ENCODE measurements at regions not wholly inside any gene's neighbourhood (a gene's known extent, or its start where the extent isn't known, plus 50 kb on each side); places are given as distances from the start of the nearest gene placed in this dataset.

GRCh38 chr21:22965455-22966135 lies 1967.4 kb downstream of the NCAM2 start:
- Histone ChIP-seq H3K9me3 (no peaks in the 10 kb centered on the region), H3K9ac (no peak overlapping the region), H3K4me2 (no peak overlapping the region), H4K20me1 (ENCODE audit: insufficient read depth) (no peaks in the 10 kb centered on the region), H3K27me3 (ENCODE audit: insufficient read depth) (no peaks in the 10 kb centered on the region), H3K27ac (ENCODE audit: low read depth in 2 of 2, low read length in 1 of 2) (no peak overlapping the region; a peak in 1 of 4 replicates), H3F3A (replicated peaks; ENCODE audit: insufficient read depth) (no peaks in the 10 kb centered on the region), H3K9me2 (no peaks in the 10 kb centered on the region), H3K4me3 (ENCODE audit: low read depth in 2 of 2, low read length in 1 of 2) (no peak overlapping the region), H3K4me1 (ENCODE audit: control insufficient read depth in 1 of 2, insufficient read depth in 2 of 2, low read depth in 1 of 2, low read length in 1 of 2) (no peaks in the 10 kb centered on the region), H3K36me3 (replicated peaks in 1 of 2; ENCODE audit: control insufficient read depth in 1 of 2, insufficient read depth in 2 of 2, low read length in 1 of 2) (no peaks in the 10 kb centered on the region), H3K79me2 (ENCODE audit: insufficient read depth) (no peaks in the 10 kb centered on the region), H2AFZ (ENCODE audit: low read depth) (no peak overlapping the region)
- ChIA-PET POLR2A (no interaction called here), CTCF (no interaction called here)
- WGBS (ENCODE audit: low lambda C conversion rate): 40% methylated on average over 3 of the region's 3 CpGs
- TF ChIP-seq CTCF (IDR thresholded peaks at IDR 0.05) (no peak), POLR2AphosphoS5 (IDR thresholded peaks at IDR 0.05; ENCODE audit: low read depth, low read length) (no peak), MEF2A (IDR thresholded peaks at IDR 0.05; ENCODE audit: borderline replicate concordance, low read depth) (no peak)
- TF ChIP-seq, protein P1, sequence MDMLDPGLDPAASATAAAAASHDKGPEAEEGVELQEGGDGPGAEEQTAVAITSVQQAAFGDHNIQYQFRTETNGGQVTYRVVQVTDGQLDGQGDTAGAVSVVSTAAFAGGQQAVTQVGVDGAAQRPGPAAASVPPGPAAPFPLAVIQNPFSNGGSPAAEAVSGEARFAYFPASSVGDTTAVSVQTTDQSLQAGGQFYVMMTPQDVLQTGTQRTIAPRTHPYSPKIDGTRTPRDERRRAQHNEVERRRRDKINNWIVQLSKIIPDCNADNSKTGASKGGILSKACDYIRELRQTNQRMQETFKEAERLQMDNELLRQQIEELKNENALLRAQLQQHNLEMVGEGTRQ (IDR thresholded peaks at IDR 0.05; ENCODE audit: borderline replicate concordance, low read depth, low read length): no peak
- no peak for DNase-seq

- no peaks in the 10 kb centered on the region for H3F3A ChIP-seq (replicated peaks; ENCODE audit: insufficient read depth)
- no peaks in the 10 kb centered on the region for H3K9me2 ChIP-seq
- no peak for DNase-seq
- WGBS (ENCODE audit: low lambda C conversion rate): 55% methylated on average over 4 of the region's 4 CpGs
- no peaks in the 10 kb centered on the region; the same call in 1 of the 2 replicates for H3K9me3 ChIP-seq
- no peaks in the 10 kb centered on the region for H3K79me2 ChIP-seq (ENCODE audit: insufficient read depth)
- no peaks in the 10 kb centered on the region for H3K36me3 ChIP-seq (replicated peaks in 1 of 2; ENCODE audit: control insufficient read depth in 1 of 2, insufficient read depth in 2 of 2, low read length in 1 of 2)
- H3K4me1 ChIP-seq (ENCODE audit: control insufficient read depth in 1 of 2, insufficient read depth in 2 of 2, low read depth in 1 of 2, low read length in 1 of 2): no peaks in the 10 kb centered on the region
- no peaks in the 10 kb centered on the region for H3K27me3 ChIP-seq (ENCODE audit: insufficient read depth)
- H3K9ac ChIP-seq: no peak overlapping the region
- H4K20me1 ChIP-seq (ENCODE audit: insufficient read depth): no peaks in the 10 kb centered on the region
- TF ChIP-seq GATA2 (CRISPR knock-in tag; IDR thresholded peaks at IDR 0.05) (no peak), NRF1 (IDR thresholded peaks at IDR 0.05; ENCODE audit: low read depth, low read length) (no peak), ELF1 (IDR thresholded peaks at IDR 0.05) (no peak), YY1 (IDR thresholded peaks at IDR 0.05; ENCODE audit: low read depth) (no peak), TCF12 (IDR thresholded peaks at IDR 0.05) (no peak), GABPA (IDR thresholded peaks at IDR 0.05; ENCODE audit: low read depth) (no peak), JUND (IDR thresholded peaks at IDR 0.05) (no peak), ZBTB33 (IDR thresholded peaks at IDR 0.05; ENCODE audit: borderline replicate concordance, low read depth) (no peak), SMC3 (IDR thresholded peaks at IDR 0.05; ENCODE audit: low read depth, low read length) (no peak), TAF1 (IDR thresholded peaks at IDR 0.05; ENCODE audit: borderline replicate concordance, low read depth, low read length) (no peak), RCOR1 (IDR thresholded peaks at IDR 0.05; ENCODE audit: low read length) (no peak), CHD2 (IDR thresholded peaks at IDR 0.05; ENCODE audit: low read length, partially characterized antibody) (no peak), POLR2AphosphoS5 (IDR thresholded peaks at IDR 0.05; ENCODE audit: low read depth, low read length) (no peak), EP300 (IDR thresholded peaks at IDR 0.05; ENCODE audit: borderline replicate concordance in 1 of 2, low read depth in 1 of 2, low read length in 1 of 2) (no peak), MXI1 (IDR thresholded peaks at IDR 0.05; ENCODE audit: low read depth, low read length) (no peak), FOSL2 (IDR thresholded peaks at IDR 0.05; ENCODE audit: borderline replicate concordance, low read depth) (no peak)
- TF ChIP-seq, protein P1 (IDR thresholded peaks at IDR 0.05; ENCODE audit: borderline replicate concordance, low read depth, low read length): no peak
- TF ChIP-seq, protein P2, sequence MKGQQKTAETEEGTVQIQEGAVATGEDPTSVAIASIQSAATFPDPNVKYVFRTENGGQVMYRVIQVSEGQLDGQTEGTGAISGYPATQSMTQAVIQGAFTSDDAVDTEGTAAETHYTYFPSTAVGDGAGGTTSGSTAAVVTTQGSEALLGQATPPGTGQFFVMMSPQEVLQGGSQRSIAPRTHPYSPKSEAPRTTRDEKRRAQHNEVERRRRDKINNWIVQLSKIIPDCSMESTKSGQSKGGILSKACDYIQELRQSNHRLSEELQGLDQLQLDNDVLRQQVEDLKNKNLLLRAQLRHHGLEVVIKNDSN (IDR thresholded peaks at IDR 0.05; ENCODE audit: borderline replicate concordance, low read depth): no peak
- TF ChIP-seq, protein P3, sequence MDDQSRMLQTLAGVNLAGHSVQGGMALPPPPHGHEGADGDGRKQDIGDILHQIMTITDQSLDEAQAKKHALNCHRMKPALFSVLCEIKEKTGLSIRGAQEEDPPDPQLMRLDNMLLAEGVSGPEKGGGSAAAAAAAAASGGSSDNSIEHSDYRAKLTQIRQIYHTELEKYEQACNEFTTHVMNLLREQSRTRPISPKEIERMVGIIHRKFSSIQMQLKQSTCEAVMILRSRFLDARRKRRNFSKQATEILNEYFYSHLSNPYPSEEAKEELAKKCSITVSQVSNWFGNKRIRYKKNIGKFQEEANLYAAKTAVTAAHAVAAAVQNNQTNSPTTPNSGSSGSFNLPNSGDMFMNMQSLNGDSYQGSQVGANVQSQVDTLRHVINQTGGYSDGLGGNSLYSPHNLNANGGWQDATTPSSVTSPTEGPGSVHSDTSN (IDR thresholded peaks at IDR 0.05): no peak
- CTCF ChIA-PET: no interaction called here
- H2AFZ ChIP-seq (ENCODE audit: low read depth): no peak overlapping the region
- no peak overlapping the region for H3K4me2 ChIP-seq
- H3K27ac ChIP-seq (ENCODE audit: low read depth in 2 of 2, low read length in 1 of 2): no peak overlapping the region
- no peak overlapping the region for H3K4me3 ChIP-seq (ENCODE audit: low read depth in 2 of 2, low read length in 1 of 2)
- POLR2A ChIA-PET: no interaction called here
Observed at GRCh38 chr21:22981819-22982218, 1983.6 kb downstream of the NCAM2 start.

All from SK-N-SH (cell line).